AG09319 (cell line): ENCODE measurements at regions not wholly inside any gene's neighbourhood (a gene's known extent, or its start where the extent isn't known, plus 50 kb on each side); places are given as distances from the start of the nearest gene placed in this dataset.

Experiments
- DNase-seq: peaks from one replicate; pipeline ENCODE4 v3.0.0-alpha.2; 2010; ENCODE audit warnings: low read depth; ENCODE audit errors: extremely low read depth
- TF ChIP-seq, protein P1 (sequence below): IDR thresholded peaks from 2 replicates; pipeline ENCODE4 v1.5.1; 2011; ENCODE audit warnings: low read depth, mild to moderate bottlenecking, inconsistent platforms, low read length, moderate library complexity

- TF ChIP-seq, protein P1, sequence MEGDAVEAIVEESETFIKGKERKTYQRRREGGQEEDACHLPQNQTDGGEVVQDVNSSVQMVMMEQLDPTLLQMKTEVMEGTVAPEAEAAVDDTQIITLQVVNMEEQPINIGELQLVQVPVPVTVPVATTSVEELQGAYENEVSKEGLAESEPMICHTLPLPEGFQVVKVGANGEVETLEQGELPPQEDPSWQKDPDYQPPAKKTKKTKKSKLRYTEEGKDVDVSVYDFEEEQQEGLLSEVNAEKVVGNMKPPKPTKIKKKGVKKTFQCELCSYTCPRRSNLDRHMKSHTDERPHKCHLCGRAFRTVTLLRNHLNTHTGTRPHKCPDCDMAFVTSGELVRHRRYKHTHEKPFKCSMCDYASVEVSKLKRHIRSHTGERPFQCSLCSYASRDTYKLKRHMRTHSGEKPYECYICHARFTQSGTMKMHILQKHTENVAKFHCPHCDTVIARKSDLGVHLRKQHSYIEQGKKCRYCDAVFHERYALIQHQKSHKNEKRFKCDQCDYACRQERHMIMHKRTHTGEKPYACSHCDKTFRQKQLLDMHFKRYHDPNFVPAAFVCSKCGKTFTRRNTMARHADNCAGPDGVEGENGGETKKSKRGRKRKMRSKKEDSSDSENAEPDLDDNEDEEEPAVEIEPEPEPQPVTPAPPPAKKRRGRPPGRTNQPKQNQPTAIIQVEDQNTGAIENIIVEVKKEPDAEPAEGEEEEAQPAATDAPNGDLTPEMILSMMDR: no peak
- DNase-seq: no peak
Observed at GRCh38 chr6:19694697-19695096, 142.5 kb upstream of the ID4 start.

GRCh38 chr6:19697744-19698290 is 139.4 kb upstream of the ID4 start:
- DNase-seq: peak; percentile 27
- TF ChIP-seq, protein P1: no peak; the same call in 1 of the 2 replicates

DNA sequence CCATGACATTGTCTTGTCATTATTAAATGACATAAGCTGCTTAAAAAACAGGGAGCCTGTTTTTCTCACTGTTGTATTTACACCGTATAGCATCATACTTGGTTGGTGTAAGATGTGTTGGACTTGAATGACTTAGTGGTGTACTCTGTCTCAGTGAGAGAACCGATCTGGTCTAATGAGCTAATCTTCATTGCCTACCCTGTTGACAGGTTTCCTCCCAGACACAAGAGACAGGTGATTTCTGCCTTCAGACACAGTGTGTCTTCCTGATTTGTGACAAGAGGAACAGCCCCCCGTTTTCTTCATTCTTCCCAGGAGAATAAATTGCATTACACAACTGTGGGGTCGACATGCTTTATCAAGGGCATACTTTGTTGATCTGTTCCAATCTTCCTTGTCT is 137.2 kb upstream of the ID4 start:
- DNase-seq: no peak
- TF ChIP-seq, protein P1: no peak

GRCh38 chr6:19705606-19706005 is 131.6 kb upstream of the ID4 start:
- TF ChIP-seq, protein P1: no peak
- DNase-seq: no peak

- TF ChIP-seq, protein P1: no peak
- no peak for DNase-seq
Observed at GRCh38 chr6:19712012-19712688, 125.0 kb upstream of the ID4 start.

GRCh38 chr6:19712998-19713397 is 124.2 kb upstream of the ID4 start:
- no peak for DNase-seq
- TF ChIP-seq, protein P1: no peak

- no peak for DNase-seq
- TF ChIP-seq, protein P1: no peak
Observed at GRCh38 chr6:19713411-19713810, 123.8 kb upstream of the ID4 start.
